ENCODE measurements at regions not wholly inside any gene's neighbourhood (a gene's known extent, or its start where the extent isn't known, plus 50 kb on each side); places are given as distances from the start of the nearest gene placed in this dataset.

GRCh38 chr9:118177241-118177640 lies 473.0 kb downstream of the TLR4 start:
- DNase-seq: no peak
- Histone ChIP-seq H3K36me3 (no peaks in the 10 kb centered on the region), H3K27me3 (no peaks in the 10 kb centered on the region)

GRCh38 chr9:118183576-118183975 lies 479.4 kb downstream of the TLR4 start:
- Histone ChIP-seq H3K9me3 (replicated peaks) (no peaks in the 10 kb centered on the region), H3K4me3 (no peak overlapping the region), H3K27me3 (no peaks in the 10 kb centered on the region), H3K4me1 (no peaks in the 10 kb centered on the region), H3K36me3 (no peaks in the 10 kb centered on the region), H3K27ac (no peak overlapping the region)
- DNase-seq: peak in 1 of 2 experiments; percentile 9

More at GRCh38 chr9:118177241-118177640, 473.0 kb downstream of the TLR4 start:
- H3K4me3 ChIP-seq: no peak overlapping the region
- no peaks in the 10 kb centered on the region for H3K4me1 ChIP-seq
- no peaks in the 10 kb centered on the region for H3K9me3 ChIP-seq (replicated peaks)
- H3K27ac ChIP-seq: no peak overlapping the region

GRCh38 chr9:118187408-118187807 lies 483.2 kb downstream of the TLR4 start:
- DNase-seq: no peak
- no peaks in the 10 kb centered on the region for H3K4me1 ChIP-seq

GRCh38 chr9:118189615-118190014 lies 485.4 kb downstream of the TLR4 start:
- no peaks in the 10 kb centered on the region for H3K27me3 ChIP-seq
- H3K4me3 ChIP-seq: no peak overlapping the region
- H3K9me3 ChIP-seq (replicated peaks): no peaks in the 10 kb centered on the region
- H3K36me3 ChIP-seq: no peaks in the 10 kb centered on the region
- H3K27ac ChIP-seq: no peak overlapping the region
- no peak for DNase-seq
- H3K4me1 ChIP-seq: no peaks in the 10 kb centered on the region

More at GRCh38 chr9:118187408-118187807, 483.2 kb downstream of the TLR4 start:
- Histone ChIP-seq H3K9me3 (replicated peaks) (no peaks in the 10 kb centered on the region), H3K27ac (no peak overlapping the region), H3K36me3 (no peaks in the 10 kb centered on the region), H3K4me3 (no peak overlapping the region), H3K27me3 (no peaks in the 10 kb centered on the region)

- DNase-seq: no peak
- Histone ChIP-seq H3K27me3 (no peaks in the 10 kb centered on the region), H3K9me3 (replicated peaks) (no peaks in the 10 kb centered on the region), H3K4me3 (no peak overlapping the region), H3K36me3 (no peaks in the 10 kb centered on the region), H3K27ac (no peak overlapping the region), H3K4me1 (no peaks in the 10 kb centered on the region)
These were observed 488.6 kb downstream of the TLR4 start for GRCh38 chr9:118192807-118193206.

GRCh38 chr9:118209343-118209742 lies 505.1 kb downstream of the TLR4 start:
- 0 out of 2 replicates have a peak, but pooled peaks cover 4% of the 10 kb centered on the region for H3K4me1 ChIP-seq
- H3K27ac ChIP-seq: no peak overlapping the region
- no peak overlapping the region for H3K4me3 ChIP-seq
- peak in 1 of 2 experiments; percentile 32 for DNase-seq
- peaks cover 9% of the 10 kb centered on the region; the same call in 1 of the 2 replicates for H3K9me3 ChIP-seq (replicated peaks)
- H3K36me3 ChIP-seq: no peaks in the 10 kb centered on the region
- no peaks in the 10 kb centered on the region for H3K27me3 ChIP-seq

- Histone ChIP-seq H3K27ac (no peak overlapping the region), H3K4me3 (no peak overlapping the region), H3K4me1 (no peaks in the 10 kb centered on the region), H3K9me3 (replicated peaks) (0 out of 2 replicates have a peak, but pooled peaks cover 3% of the 10 kb centered on the region), H3K27me3 (no peaks in the 10 kb centered on the region), H3K36me3 (no peaks in the 10 kb centered on the region)
- no peak for DNase-seq
These were observed 511.3 kb downstream of the TLR4 start for GRCh38 chr9:118215549-118215948.

- peak; percentile 88 to 92 for DNase-seq
- H3K9me3 ChIP-seq (replicated peaks): no peaks in the 10 kb centered on the region
- no peaks in the 10 kb centered on the region for H3K36me3 ChIP-seq
- H3K4me3 ChIP-seq: peak overlapping the region; percentile 32
- peak overlapping the region; percentile 71 for H3K27ac ChIP-seq
- H3K4me1 ChIP-seq: peaks cover 27% of the 10 kb centered on the region
- no peaks in the 10 kb centered on the region for H3K27me3 ChIP-seq
These were observed 518.2 kb downstream of the TLR4 start for GRCh38 chr9:118222375-118222774.

- H3K4me3 ChIP-seq: peak overlapping the region; percentile 32
- no peaks in the 10 kb centered on the region for H3K9me3 ChIP-seq (replicated peaks)
- no peaks in the 10 kb centered on the region for H3K36me3 ChIP-seq
- H3K27ac ChIP-seq: peak overlapping the region; percentile 71
- H3K27me3 ChIP-seq: no peaks in the 10 kb centered on the region
- peak; percentile 63 to 70 for DNase-seq
- peaks cover 27% of the 10 kb centered on the region for H3K4me1 ChIP-seq
These were observed 518.9 kb downstream of the TLR4 start for GRCh38 chr9:118223111-118223510.

GRCh38 chr9:118230329-118230728 lies 526.1 kb downstream of the TLR4 start:
- Histone ChIP-seq H3K4me1 (peaks cover 22% of the 10 kb centered on the region), H3K4me3 (no peak overlapping the region), H3K9me3 (replicated peaks) (no peaks in the 10 kb centered on the region), H3K27me3 (no peaks in the 10 kb centered on the region), H3K27ac (no peak overlapping the region), H3K36me3 (no peaks in the 10 kb centered on the region)
- peak; percentile 43 to 75 for DNase-seq

- H3K9me3 ChIP-seq (replicated peaks): peaks cover 7% of the 10 kb centered on the region
- DNase-seq: peak in 1 of 2 experiments; percentile 27
- H3K27ac ChIP-seq: no peak overlapping the region
- no peaks in the 10 kb centered on the region for H3K36me3 ChIP-seq
- H3K4me1 ChIP-seq: no peaks in the 10 kb centered on the region
- no peaks in the 10 kb centered on the region for H3K27me3 ChIP-seq
- no peak overlapping the region for H3K4me3 ChIP-seq
These were observed 532.4 kb downstream of the TLR4 start for GRCh38 chr9:118236625-118237024.

GRCh38 chr9:118238139-118238538 lies 533.9 kb downstream of the TLR4 start:
- Histone ChIP-seq H3K36me3 (no peaks in the 10 kb centered on the region), H3K9me3 (replicated peaks) (peaks cover 7% of the 10 kb centered on the region), H3K27me3 (no peaks in the 10 kb centered on the region), H3K4me1 (no peaks in the 10 kb centered on the region), H3K4me3 (no peak overlapping the region), H3K27ac (no peak overlapping the region)
- DNase-seq: no peak

GRCh38 chr9:118252027-118252426 lies 547.8 kb downstream of the TLR4 start:
- no peaks in the 10 kb centered on the region for H3K36me3 ChIP-seq
- no peaks in the 10 kb centered on the region for H3K4me1 ChIP-seq
- no peak for DNase-seq
- no peak overlapping the region for H3K4me3 ChIP-seq
- no peak overlapping the region for H3K27ac ChIP-seq
- no peaks in the 10 kb centered on the region for H3K27me3 ChIP-seq
- H3K9me3 ChIP-seq (replicated peaks): no peaks in the 10 kb centered on the region

- DNase-seq: no peak
- Histone ChIP-seq H3K27me3 (no peaks in the 10 kb centered on the region), H3K9me3 (replicated peaks) (no peaks in the 10 kb centered on the region), H3K4me3 (no peak overlapping the region), H3K36me3 (no peaks in the 10 kb centered on the region), H3K27ac (no peak overlapping the region), H3K4me1 (peaks cover 22% of the 10 kb centered on the region)
These were observed 558.0 kb downstream of the TLR4 start for GRCh38 chr9:118262191-118262590.

GRCh38 chr9:118263949-118264348 lies 559.7 kb downstream of the TLR4 start:
- Histone ChIP-seq H3K4me1 (peaks cover 22% of the 10 kb centered on the region), H3K9me3 (replicated peaks) (no peaks in the 10 kb centered on the region), H3K27ac (peak overlapping the region; percentile 69)

GRCh38 chr9:118268046-118268445 lies 563.8 kb downstream of the TLR4 start:
- Histone ChIP-seq H3K4me3 (no peak overlapping the region), H3K9me3 (replicated peaks) (no peaks in the 10 kb centered on the region; the same call in 1 of the 2 replicates), H3K36me3 (no peaks in the 10 kb centered on the region), H3K27me3 (no peaks in the 10 kb centered on the region), H3K4me1 (peaks cover 43% of the 10 kb centered on the region), H3K27ac (no peak overlapping the region)
- no peak for DNase-seq

More at GRCh38 chr9:118263949-118264348, 559.7 kb downstream of the TLR4 start:
- Histone ChIP-seq H3K4me3 (no peak overlapping the region), H3K27me3 (no peaks in the 10 kb centered on the region), H3K36me3 (no peaks in the 10 kb centered on the region)
- peak; percentile 40 to 83 for DNase-seq
